GM13977 (cell line): ENCODE measurements at regions not wholly inside any gene's neighbourhood (a gene's known extent, or its start where the extent isn't known, plus 50 kb on each side); places are given as distances from the start of the nearest gene placed in this dataset.

Source experiments
- DNase-seq: peaks from one replicate; pipeline ENCODE4 v3.0.0; 2012; ENCODE audit warnings: low spot score
- in situ Hi-C: fragments of 300-500 bp; cut with MboI; formaldehyde crosslinking; loops from one replicate; pipeline ENCODE4 v1.12.0; 2022; ENCODE audit warnings: low sequenced_read_pairs, low pct_unique_long_range_greater_than_20kb, mixed read lengths, inconsistent platforms; ENCODE audit not compliant: unreplicated experiment
- TF ChIP-seq, protein P1 (sequence below): IDR thresholded peaks from 2 replicates; pipeline ENCODE4 v1.5.1; 2012; ENCODE audit warnings: mild to moderate bottlenecking, control low read depth; ENCODE audit not compliant: insufficient read depth; ENCODE audit errors: extremely low read depth, missing control alignments

DNA sequence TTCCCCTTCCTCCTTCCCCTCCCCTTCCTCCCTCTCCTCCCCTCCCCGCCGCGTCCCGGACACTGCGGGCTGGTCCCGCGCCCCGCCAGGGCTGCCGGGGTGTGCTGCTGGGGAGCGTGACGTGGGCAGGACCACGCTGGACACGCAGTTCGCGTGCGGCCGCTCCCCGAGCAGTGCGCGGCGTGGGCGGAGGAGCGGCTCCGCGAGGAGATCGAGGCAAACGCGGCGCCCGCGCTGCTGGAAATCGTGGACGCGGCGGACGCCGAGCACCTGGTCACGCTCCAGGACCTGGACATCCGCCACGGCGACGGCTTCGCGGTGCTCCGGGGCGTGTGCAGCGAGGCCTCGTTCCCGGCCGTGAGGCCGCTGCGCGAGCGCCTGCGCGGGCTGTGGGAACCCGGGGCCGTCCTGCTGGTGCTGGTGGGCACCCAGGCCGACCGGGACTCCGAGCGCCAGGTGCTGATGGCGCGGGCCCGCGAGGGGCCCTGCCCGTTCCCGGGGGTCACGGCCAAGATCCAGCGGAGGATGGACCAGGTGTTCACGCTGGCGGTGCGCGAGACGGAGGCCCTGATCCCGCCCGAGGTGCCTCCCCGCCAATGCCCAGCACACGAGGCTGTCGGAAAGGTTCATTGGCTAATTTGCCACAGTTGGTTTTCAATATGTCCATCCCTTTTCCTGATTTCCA lies 84.3 kb downstream of the TNFAIP2 start:
- in situ Hi-C loops, result no loop called here
- TF ChIP-seq, protein P1, sequence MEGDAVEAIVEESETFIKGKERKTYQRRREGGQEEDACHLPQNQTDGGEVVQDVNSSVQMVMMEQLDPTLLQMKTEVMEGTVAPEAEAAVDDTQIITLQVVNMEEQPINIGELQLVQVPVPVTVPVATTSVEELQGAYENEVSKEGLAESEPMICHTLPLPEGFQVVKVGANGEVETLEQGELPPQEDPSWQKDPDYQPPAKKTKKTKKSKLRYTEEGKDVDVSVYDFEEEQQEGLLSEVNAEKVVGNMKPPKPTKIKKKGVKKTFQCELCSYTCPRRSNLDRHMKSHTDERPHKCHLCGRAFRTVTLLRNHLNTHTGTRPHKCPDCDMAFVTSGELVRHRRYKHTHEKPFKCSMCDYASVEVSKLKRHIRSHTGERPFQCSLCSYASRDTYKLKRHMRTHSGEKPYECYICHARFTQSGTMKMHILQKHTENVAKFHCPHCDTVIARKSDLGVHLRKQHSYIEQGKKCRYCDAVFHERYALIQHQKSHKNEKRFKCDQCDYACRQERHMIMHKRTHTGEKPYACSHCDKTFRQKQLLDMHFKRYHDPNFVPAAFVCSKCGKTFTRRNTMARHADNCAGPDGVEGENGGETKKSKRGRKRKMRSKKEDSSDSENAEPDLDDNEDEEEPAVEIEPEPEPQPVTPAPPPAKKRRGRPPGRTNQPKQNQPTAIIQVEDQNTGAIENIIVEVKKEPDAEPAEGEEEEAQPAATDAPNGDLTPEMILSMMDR, result no peak
- no peak for DNase-seq

DNA sequence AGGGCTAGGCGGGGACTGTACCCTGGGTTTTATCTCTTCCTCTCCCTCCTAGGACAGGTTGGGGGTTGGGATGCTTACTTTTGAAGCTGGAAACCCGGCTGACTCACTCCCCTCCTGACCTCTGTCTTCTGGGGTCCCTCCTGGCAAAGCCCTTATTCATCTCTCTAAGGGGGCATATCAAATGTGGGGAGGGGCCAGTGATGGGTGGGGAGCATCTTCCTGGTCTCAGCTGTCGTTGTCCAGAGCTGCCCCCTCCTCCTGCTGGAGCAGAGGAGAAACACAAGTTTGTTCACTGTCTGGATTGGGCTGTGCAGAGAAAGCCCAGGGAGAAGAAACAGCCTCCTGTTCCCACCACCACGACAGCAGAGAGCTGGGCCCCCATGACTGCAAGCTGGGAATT lies 85.8 kb downstream of the TNFAIP2 start:
- TF ChIP-seq, protein P1, result no peak
- in situ Hi-C loops, result no loop called here
- no peak for DNase-seq

DNA sequence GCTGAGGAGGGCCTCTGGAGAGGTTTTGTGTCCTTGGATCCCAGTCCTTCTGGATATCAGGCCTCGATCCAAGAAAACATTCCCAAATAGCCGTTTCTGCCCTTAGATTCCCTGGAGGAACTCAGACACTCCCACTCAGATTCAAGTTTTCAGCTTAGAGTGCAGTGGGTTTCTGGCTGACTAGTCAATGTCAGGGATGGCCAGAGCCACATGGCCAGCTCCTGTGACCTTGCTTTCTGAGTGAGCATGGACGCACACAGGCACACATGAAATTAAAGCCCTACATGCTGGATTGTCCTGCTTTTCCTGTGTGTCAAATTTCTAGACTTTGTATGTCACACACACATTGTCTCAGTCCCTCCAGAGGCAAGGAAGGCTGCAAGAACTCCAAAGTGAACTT lies 86.2 kb downstream of the TNFAIP2 start:
- DNase-seq, result no peak
- in situ Hi-C loops, result no loop called here
- TF ChIP-seq, protein P1, result no peak

DNA sequence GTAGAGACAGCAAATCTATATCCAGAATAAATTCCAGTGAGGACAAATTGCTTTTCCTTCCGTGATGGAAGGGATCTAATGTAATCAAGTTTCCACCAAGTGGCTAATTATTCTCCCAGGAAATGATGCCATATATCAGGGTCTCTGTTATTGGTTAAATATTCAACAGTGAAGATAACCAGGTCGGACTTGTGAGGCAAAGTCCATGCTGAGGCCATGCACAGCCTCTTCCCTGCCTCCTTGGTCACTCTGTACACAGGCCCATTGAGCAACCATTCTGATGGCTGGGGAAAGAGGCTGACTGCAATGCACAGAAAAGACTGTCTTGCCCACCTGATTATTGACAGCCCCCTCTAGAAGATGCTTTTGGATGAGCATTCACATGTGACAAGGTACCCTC lies 90.1 kb downstream of the TNFAIP2 start:
- TF ChIP-seq, protein P1, result no peak
- in situ Hi-C loops, result no loop called here
- no peak for DNase-seq

DNA sequence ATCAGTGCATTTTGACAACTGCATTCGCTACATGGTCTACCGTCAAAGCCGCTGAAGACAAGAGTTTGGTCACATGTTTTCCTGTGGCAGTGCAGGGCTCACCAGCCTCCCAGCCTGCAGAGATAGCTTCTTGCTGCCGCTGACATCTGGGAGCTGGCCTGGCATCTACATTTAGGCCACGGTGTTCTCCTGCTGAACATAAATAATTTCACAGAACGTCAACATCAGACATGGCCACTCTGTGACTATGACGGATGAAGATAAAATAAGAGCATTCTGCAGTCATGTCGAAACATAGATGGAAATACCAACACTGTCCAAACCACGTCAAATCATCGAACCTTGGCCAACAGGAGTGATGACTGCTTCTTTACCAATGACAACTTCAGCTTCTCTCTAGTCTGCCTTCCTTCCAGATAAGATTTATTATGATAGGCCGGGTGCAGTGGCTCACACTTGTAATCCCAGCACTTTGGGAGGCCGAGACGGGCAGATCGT lies 91.2 kb downstream of the TNFAIP2 start:
- DNase-seq, result no peak

DNA sequence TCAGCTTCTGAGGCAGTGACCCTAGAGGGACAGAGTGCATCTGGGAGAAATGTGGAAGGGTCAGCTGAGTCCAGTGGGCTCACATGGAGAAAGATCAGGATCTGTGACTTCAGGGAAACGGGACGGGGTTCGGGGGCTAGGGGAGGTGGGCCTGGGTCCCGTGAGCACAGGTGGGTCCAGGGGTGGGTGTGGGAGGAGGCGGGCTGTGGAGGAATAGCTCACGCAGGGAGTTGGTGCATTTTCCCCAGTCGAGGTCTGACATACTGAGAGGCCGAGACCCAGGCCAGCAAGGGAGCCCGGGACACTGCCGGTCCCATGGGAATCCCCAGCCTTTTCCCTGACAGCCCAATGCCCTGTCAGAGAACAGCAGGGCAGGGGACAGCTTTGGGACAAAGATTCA lies 93.1 kb downstream of the TNFAIP2 start:
- TF ChIP-seq, protein P1, result no peak
- in situ Hi-C loops, result no loop called here
- no peak for DNase-seq

More for the DNA sequence above, 91.2 kb downstream of the TNFAIP2 start:
- in situ Hi-C loops, result no loop called here
- TF ChIP-seq, protein P1, result no peak

DNA sequence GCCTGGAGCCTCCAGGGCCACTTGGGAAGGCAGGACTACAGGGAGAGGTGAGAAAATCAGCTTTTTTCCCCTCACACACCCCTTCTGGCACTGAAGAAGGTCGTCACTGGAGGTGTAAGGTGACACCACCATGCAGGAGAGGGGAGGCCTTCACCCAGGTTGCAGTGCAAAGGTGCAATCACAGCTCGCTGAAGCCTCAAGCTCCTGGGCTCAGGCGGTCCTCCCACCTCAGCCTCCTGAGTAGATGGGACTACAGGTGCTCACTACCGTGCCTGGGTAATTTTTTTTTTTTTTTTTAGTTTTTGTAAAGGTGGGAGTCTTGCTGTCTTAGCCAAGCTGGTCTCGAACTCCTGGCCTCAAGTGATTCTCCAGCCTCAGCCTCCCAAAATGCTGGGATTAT lies 93.6 kb downstream of the TNFAIP2 start:
- no peak for DNase-seq
- TF ChIP-seq, protein P1, result no peak
- in situ Hi-C loops, result no loop called here
